H1 (cell line): ENCODE measurements at regions not wholly inside any gene's neighbourhood (a gene's known extent, or its start where the extent isn't known, plus 50 kb on each side); places are given as distances from the start of the nearest gene placed in this dataset.

Experiments used
- CTCF ChIA-PET: fragments of 300-600 bp; sonication (Branson Sonifier 250); formaldehyde crosslinking; loops from one replicate; lab custom pipeline; 2021; ENCODE audit not compliant: partially characterized antibody; lab: Charles Lee
- POLR2A ChIA-PET: fragments of 300-600 bp; sonication (Branson Sonifier 250); formaldehyde crosslinking; loops from one replicate; lab custom pipeline; 2021; ENCODE audit warnings: inconsistent platforms; ENCODE audit not compliant: partially characterized antibody; lab: Charles Lee
- DNase-seq, 2 experiments: peaks; one replicate each; pipeline versions ENCODE4 v3.0.0 to v3.0.0-alpha.2; 2010 to 2022; ENCODE audit warnings: low spot score in 2 of 2, low read depth in 1 of 2, mixed read lengths in 1 of 2
- FAIRE-seq: peaks from 2 replicates; lab custom pipeline; 2011; peaks lifted over from hg19 to GRCh38; lab: Jason Lieb, UNC
- H2AFZ ChIP-seq: 2 replicates; pipeline ENCODE4 v1.8.1; 2012; ENCODE audit warnings: low read length, inconsistent platforms
- H2AK5ac ChIP-seq: 2 replicates; pipeline ENCODE4 v1.6.1; 2013; ENCODE audit warnings: low read depth, low read length
- H2BK120ac ChIP-seq: replicated peaks from 2 replicates; pipeline ENCODE3; 2013; ENCODE audit warnings: low read depth, low read length, inconsistent platforms
- H2BK12ac ChIP-seq: 2 replicates; pipeline ENCODE4 v1.6.1; 2013; ENCODE audit warnings: low read depth, low read length
- H2BK15ac ChIP-seq: 2 replicates; pipeline ENCODE4 v1.6.1; 2013; ENCODE audit warnings: low read length
- H2BK20ac ChIP-seq: 2 replicates; pipeline ENCODE4 v1.6.1; 2013; ENCODE audit warnings: low read length
- H2BK5ac ChIP-seq: 2 replicates; pipeline ENCODE4 v1.6.1; 2013; ENCODE audit warnings: low read depth, low read length
- H3K14ac ChIP-seq: 2 replicates; pipeline ENCODE4 v1.6.1; 2013; ENCODE audit warnings: inconsistent platforms; ENCODE audit not compliant: insufficient read length
- H3K18ac ChIP-seq: 2 replicates; pipeline ENCODE4 v1.6.1; 2013; ENCODE audit warnings: low read length; ENCODE audit errors: extremely low read depth
- H3K23ac ChIP-seq: 2 replicates; pipeline ENCODE4 v1.6.1; 2013; ENCODE audit warnings: inconsistent platforms; ENCODE audit not compliant: insufficient read length
- H3K23me2 ChIP-seq: 2 replicates; pipeline ENCODE4 v1.6.1; 2013; ENCODE audit warnings: low read depth, low read length
- H3K27ac ChIP-seq: 2 replicates; pipeline ENCODE4 v1.6.1; 2011; ENCODE audit warnings: low read depth, low read length, inconsistent platforms
- H3K27me3 ChIP-seq, 4 experiments: replicated peaks in 1 of 4; 1 replicate in 1 of 4; 2 replicates in 3 of 4; pipeline versions ENCODE4 v1.6.1 to v1.8.1; 2011 to 2013; ENCODE audit warnings: low read length in 3 of 4, mild to moderate bottlenecking in 3 of 4, inconsistent platforms in 2 of 4, mixed read lengths in 2 of 4, moderate library complexity in 1 of 4; ENCODE audit not compliant: control insufficient read depth in 3 of 4, insufficient read depth in 3 of 4; ENCODE audit errors: extremely low read depth in 1 of 4
- H3K36me3 ChIP-seq, 4 experiments: 2 replicates each; pipeline versions ENCODE4 v1.6.1 to v1.8.1; 2011 to 2013; ENCODE audit warnings: mild to moderate bottlenecking in 4 of 4, low read length in 3 of 4, moderate library complexity in 2 of 4, control low read depth in 1 of 4, inconsistent platforms in 1 of 4; ENCODE audit not compliant: insufficient read depth in 4 of 4, control insufficient read depth in 2 of 4
- H3K4ac ChIP-seq: replicated peaks from 2 replicates; pipeline ENCODE3; 2013; ENCODE audit warnings: low read length, low read depth, mixed read lengths, inconsistent platforms; ENCODE audit not compliant: insufficient read length
- H3K4me1 ChIP-seq, 4 experiments: replicated peaks in 1 of 4; 1 replicate in 1 of 4; 2 replicates in 3 of 4; pipeline versions ENCODE4 v1.6.1 to v1.8.1; 2011 to 2013; ENCODE audit warnings: low read length in 3 of 4, inconsistent platforms in 2 of 4, mixed read lengths in 1 of 4; ENCODE audit not compliant: insufficient read depth in 4 of 4, control insufficient read depth in 3 of 4
- H3K4me2 ChIP-seq, 2 experiments: 2 replicates each; pipeline versions ENCODE4 v1.6.1 to v1.8.1; 2011 to 2013; ENCODE audit warnings: low read depth in 2 of 2, low read length in 2 of 2, control low read depth in 1 of 2, inconsistent platforms in 1 of 2, mild to moderate bottlenecking in 1 of 2; ENCODE audit not compliant: insufficient read depth in 1 of 2
- H3K4me3 ChIP-seq, 4 experiments: fragments of 200-600, 300-600 bp in 1 of 4; sonication (generic), shearing (Covaris generic), sonication (Bioruptor Twin) in 1 of 4; 2 replicates each; pipeline versions ENCODE4 v1.5.1 to v1.8.1; 2011 to 2016; ENCODE audit warnings: low read length in 4 of 4, low read depth in 3 of 4, control low read depth in 2 of 4, inconsistent platforms in 2 of 4, mild to moderate bottlenecking in 2 of 4, mixed read lengths in 1 of 4, moderate library complexity in 1 of 4; ENCODE audit not compliant: insufficient read depth in 2 of 4; ENCODE audit errors: extremely low read depth in 1 of 4
- H3K56ac ChIP-seq: replicated peaks from 2 replicates; pipeline ENCODE3; 2013; ENCODE audit warnings: low read depth, mild to moderate bottlenecking, mixed read lengths, low read length, inconsistent platforms; ENCODE audit not compliant: insufficient read length
- H3K79me1 ChIP-seq: 2 replicates; pipeline ENCODE4 v1.6.1; 2013; ENCODE audit warnings: low read depth, low read length, control low read depth
- H3K79me2 ChIP-seq, 2 experiments: 2 replicates each; pipeline versions ENCODE4 v1.6.1 to v1.8.1; 2012 to 2013; ENCODE audit warnings: low read length in 2 of 2, mild to moderate bottlenecking in 2 of 2, inconsistent platforms in 1 of 2; ENCODE audit not compliant: insufficient read depth in 2 of 2, control insufficient read depth in 1 of 2
- H3K9ac ChIP-seq, 4 experiments: replicated peaks in 1 of 4; 1 replicate in 1 of 4; 2 replicates in 3 of 4; pipeline versions ENCODE4 v1.6.1 to v1.8.1; 2011 to 2013; ENCODE audit warnings: low read depth in 3 of 4, low read length in 3 of 4, control low read depth in 2 of 4, mild to moderate bottlenecking in 2 of 4, moderate library complexity in 2 of 4, inconsistent platforms in 1 of 4; ENCODE audit errors: extremely low read depth in 1 of 4
- H3K9me3 ChIP-seq, 2 experiments: 2 replicates each; pipeline versions ENCODE4 v1.6.1 to v1.8.1; 2012 to 2013; ENCODE audit warnings: mild to moderate bottlenecking in 2 of 2, moderate library complexity in 2 of 2, control low read depth in 1 of 2, inconsistent platforms in 1 of 2, low read depth in 1 of 2, low read length in 1 of 2, mixed read lengths in 1 of 2; ENCODE audit not compliant: insufficient read depth in 2 of 2
- H4K20me1 ChIP-seq, 2 experiments: replicated peaks in 1 of 2; 2 replicates each; pipeline versions ENCODE3 to v1.8.1; 2011 to 2013; ENCODE audit warnings: inconsistent platforms in 2 of 2, low read length in 2 of 2, mild to moderate bottlenecking in 1 of 2; ENCODE audit not compliant: insufficient read depth in 2 of 2, control insufficient read depth in 1 of 2
- H4K5ac ChIP-seq: 2 replicates; pipeline ENCODE4 v1.6.1; 2013; ENCODE audit warnings: low read length, low read depth, mixed read lengths, inconsistent platforms; ENCODE audit not compliant: insufficient read length
- H4K8ac ChIP-seq: 2 replicates; pipeline ENCODE4 v1.8.0; 2013; ENCODE audit warnings: mild to moderate bottlenecking, moderate library complexity, low read length, inconsistent platforms; ENCODE audit not compliant: insufficient read depth; ENCODE audit errors: extremely low read depth
- H4K91ac ChIP-seq: replicated peaks from 2 replicates; pipeline ENCODE3; 2013; ENCODE audit warnings: low read length, mixed read lengths, inconsistent platforms; ENCODE audit not compliant: insufficient read length
- CTCF ChIP-seq, 3 experiments: IDR thresholded peaks; 1 replicate in 2 of 3; 2 replicates in 1 of 3; pipeline versions ENCODE4 v1.5.1 to v1.6.1; 2011; ENCODE audit warnings: low read length in 3 of 3, mild to moderate bottlenecking in 3 of 3, inconsistent platforms in 2 of 3, low read depth in 1 of 3, moderate library complexity in 1 of 3; ENCODE audit not compliant: insufficient read depth in 1 of 3; ENCODE audit errors: control extremely low read depth in 1 of 3
- KDM5A ChIP-seq: fragments of 200-600 bp; IDR thresholded peaks from 2 replicates; pipeline ENCODE4 v1.7.1; 2012; ENCODE audit warnings: mild to moderate bottlenecking, low read length, inconsistent platforms, mixed read lengths
- RBBP5 ChIP-seq: IDR thresholded peaks from 2 replicates; pipeline ENCODE4 v1.7.1; 2012; ENCODE audit warnings: low read depth, mild to moderate bottlenecking, inconsistent platforms, low read length, moderate library complexity, borderline replicate concordance
- WGBS, 2 experiments: shearing (Covaris generic) in 1 of 2; methylation state at CpG; one replicate each; pipeline versions ENCODE4 v1.1.6 to v1.1.7; 2013 to 2015; ENCODE audit warnings: low lambda C conversion rate in 2 of 2, mixed read lengths in 2 of 2, inconsistent platforms in 1 of 2, low coverage in 1 of 2, missing lambda C conversion rate in 1 of 2; ENCODE audit not compliant: insufficient replicate concordance in 2 of 2, insufficient coverage in 1 of 2, insufficient read length in 1 of 2; ENCODE audit errors: extremely low coverage in 1 of 2, missing lambda C conversion rate in 1 of 2; 5-methylcytosine and 5-hydroxymethylcytosine counted together

- no peak overlapping the region for H3K4me2 ChIP-seq
- H2BK12ac ChIP-seq = no peak overlapping the region
- no peaks in the 10 kb centered on the region for H3K79me1 ChIP-seq
- no peak for TF ChIP-seq RBBP5
- TF ChIP-seq CTCF (IDR thresholded peaks at IDR 0.05; ENCODE audit: control extremely low read depth in 1 of 3, insufficient read depth in 1 of 3, low read depth in 1 of 3, low read length in 3 of 3) = no peak
- no peak for TF ChIP-seq KDM5A
- H2BK20ac ChIP-seq = no peak overlapping the region
- no peaks in the 10 kb centered on the region for H3K23me2 ChIP-seq
- POLR2A ChIA-PET = no interaction called here
- DNase-seq = no peak
- CTCF ChIA-PET = no interaction called here
- no peaks in the 10 kb centered on the region for H4K20me1 ChIP-seq
- no peak overlapping the region for H2AK5ac ChIP-seq
- no peak overlapping the region for H3K14ac ChIP-seq
- H2AFZ ChIP-seq = no peak overlapping the region
- no peak overlapping the region for H4K91ac ChIP-seq
- no peak overlapping the region for H3K27ac ChIP-seq
- no peaks in the 10 kb centered on the region for H3K27me3 ChIP-seq
- WGBS, 2 experiments = 92% methylated on average over 2 of the region's 2 CpGs; no CpG with 5 or more reads in 1 of the 2 experiments
- no peak overlapping the region for H3K18ac ChIP-seq
- H3K56ac ChIP-seq = no peak overlapping the region
- no peak overlapping the region for H3K4ac ChIP-seq
- H2BK120ac ChIP-seq = no peak overlapping the region
- no peaks in the 10 kb centered on the region for H3K4me1 ChIP-seq
- no peak overlapping the region for H3K9ac ChIP-seq
- H3K79me2 ChIP-seq = no peaks in the 10 kb centered on the region
- no peak overlapping the region for H4K8ac ChIP-seq
- FAIRE-seq = no peak
- no peak overlapping the region for H3K23ac ChIP-seq
- no peak overlapping the region for H4K5ac ChIP-seq
- no peak overlapping the region for H2BK15ac ChIP-seq
- no peaks in the 10 kb centered on the region for H3K9me3 ChIP-seq
- no peak overlapping the region for H3K4me3 ChIP-seq
- no peak overlapping the region for H2BK5ac ChIP-seq
- no peaks in the 10 kb centered on the region for H3K36me3 ChIP-seq
These were observed 95.2 kb upstream of the FOXG1 start for GRCh38 chr14:28671425-28671824.
